IMR-90 (cell line): ENCODE measurements at regions not wholly inside any gene's neighbourhood (a gene's known extent, or its start where the extent isn't known, plus 50 kb on each side); places are given as distances from the start of the nearest gene placed in this dataset.

Source experiments
- ATAC-seq: fragments of 200-7000 bp; cut with Tn5 transposase; 2 replicates; pipeline ENCODE4 v1.9.1; 2020; ENCODE audit warnings: low read depth, mild to moderate bottlenecking, moderate library complexity
- BruUV-seq: library from RNA; stranded (reverse); fragments of 400-500 nt; replicated peaks from 2 replicates; lab custom pipeline; 2021; lab: Mats Ljungman, UMichigan
- CTCF ChIA-PET: fragments of 300-600 bp; formaldehyde crosslinking; extraction: SDS; loops from one replicate; lab custom pipeline; 2021; ENCODE audit warnings: antibody characterized with exemption; lab: Yijun Ruan, JAX
- POLR2A ChIA-PET: fragments of 300-600 bp; sonication (Branson Sonifier 250); formaldehyde crosslinking; loops from one replicate; lab custom pipeline; 2022; ENCODE audit warnings: antibody characterized with exemption; ENCODE audit not compliant: unreplicated experiment; lab: Charles Lee
- DNase-seq: peaks from one replicate; pipeline ENCODE4 v3.0.0; 2013
- H2AFZ ChIP-seq: replicated peaks from 2 replicates; pipeline ENCODE3; 2013; ENCODE audit warnings: low read length, mild to moderate bottlenecking; ENCODE audit not compliant: poor library complexity
- H2AK5ac ChIP-seq: 2 replicates; pipeline ENCODE4 v1.6.1; 2013; ENCODE audit warnings: low read depth, low read length, inconsistent platforms
- H2AK9ac ChIP-seq: replicated peaks from 2 replicates; pipeline ENCODE3; 2013; ENCODE audit warnings: mild to moderate bottlenecking, low read depth, low read length, moderate library complexity; ENCODE audit not compliant: poor library complexity
- H2BK120ac ChIP-seq: 2 replicates; pipeline ENCODE4 v1.6.1; 2013; ENCODE audit warnings: low read depth, low read length, inconsistent platforms
- H2BK15ac ChIP-seq: 3 replicates; pipeline ENCODE4 v1.6.1; 2013; ENCODE audit warnings: low read depth, low read length, inconsistent platforms
- H2BK20ac ChIP-seq: 2 replicates; pipeline ENCODE4 v1.6.1; 2013; ENCODE audit warnings: low read depth, mild to moderate bottlenecking, inconsistent platforms, low read length, moderate library complexity
- H2BK5ac ChIP-seq: 2 replicates; pipeline ENCODE4 v1.6.1; 2013; ENCODE audit warnings: mild to moderate bottlenecking, low read depth, low read length, inconsistent platforms; ENCODE audit not compliant: poor library complexity, severe bottlenecking
- H3K14ac ChIP-seq: replicated peaks from 2 replicates; pipeline ENCODE4 v1.6.1; 2013; ENCODE audit warnings: low read depth, low read length, inconsistent platforms
- H3K18ac ChIP-seq: 2 replicates; pipeline ENCODE4 v1.6.1; 2013; ENCODE audit warnings: low read depth, low read length, control low read depth
- H3K23ac ChIP-seq: 2 replicates; pipeline ENCODE4 v1.6.1; 2013; ENCODE audit warnings: low read depth, low read length, inconsistent platforms
- H3K27ac ChIP-seq: 2 replicates; pipeline ENCODE4 v1.5.1; 2013; ENCODE audit warnings: mild to moderate bottlenecking, control low read depth, low read length; ENCODE audit not compliant: insufficient read depth
- H3K27me3 ChIP-seq: 2 replicates; pipeline ENCODE4 v1.6.1; 2013; ENCODE audit warnings: low read length; ENCODE audit not compliant: control insufficient read depth, insufficient read depth
- H3K36me3 ChIP-seq: 2 replicates; pipeline ENCODE4 v1.6.1; 2013; ENCODE audit warnings: low read length, mixed read lengths; ENCODE audit not compliant: control insufficient read depth, insufficient read depth
- H3K4ac ChIP-seq: 2 replicates; pipeline ENCODE4 v1.6.1; 2013; ENCODE audit warnings: low read depth, low read length, inconsistent platforms
- H3K4me1 ChIP-seq: 2 replicates; pipeline ENCODE4 v1.6.1; 2013; ENCODE audit warnings: low read length, mixed read lengths; ENCODE audit not compliant: control insufficient read depth, insufficient read depth
- H3K4me2 ChIP-seq: 2 replicates; pipeline ENCODE4 v1.6.1; 2013; ENCODE audit warnings: low read depth, mild to moderate bottlenecking, control low read depth, low read length, moderate library complexity
- H3K4me3 ChIP-seq: 2 replicates; pipeline ENCODE4 v1.5.1; 2013; ENCODE audit warnings: low read depth, mild to moderate bottlenecking, control low read depth, low read length, moderate library complexity; ENCODE audit not compliant: insufficient read depth
- H3K56ac ChIP-seq: 2 replicates; pipeline ENCODE4 v1.6.1; 2013; ENCODE audit warnings: low read length, inconsistent platforms; ENCODE audit not compliant: insufficient read depth; ENCODE audit errors: extremely low read depth
- H3K79me1 ChIP-seq, 2 experiments: 2 replicates each; pipeline ENCODE4 v1.6.1; 2013; ENCODE audit warnings: low read length in 2 of 2, inconsistent platforms in 1 of 2, low read depth in 1 of 2
- H3K9ac ChIP-seq: 2 replicates; pipeline ENCODE4 v1.6.1; 2013; ENCODE audit warnings: low read depth, low read length, control low read depth
- H3K9me1 ChIP-seq: 2 replicates; pipeline ENCODE4 v1.6.1; 2013; ENCODE audit warnings: low read length, inconsistent platforms; ENCODE audit not compliant: insufficient read depth
- H3K9me3 ChIP-seq: 2 replicates; pipeline ENCODE4 v1.6.1; 2013; ENCODE audit warnings: low read length; ENCODE audit not compliant: control insufficient read depth, insufficient read depth
- H4K20me1 ChIP-seq: 2 replicates; pipeline ENCODE4 v1.6.1; 2013; ENCODE audit warnings: low read length, inconsistent platforms; ENCODE audit not compliant: insufficient read depth
- H4K5ac ChIP-seq: 2 replicates; pipeline ENCODE4 v1.6.1; 2013; ENCODE audit warnings: mild to moderate bottlenecking, low read depth, low read length, control low read depth
- H4K8ac ChIP-seq, 2 experiments: 2 replicates each; pipeline ENCODE4 v1.6.1; 2013; ENCODE audit warnings: low read depth in 2 of 2, low read length in 2 of 2, control low read depth in 1 of 2, inconsistent platforms in 1 of 2
- H4K91ac ChIP-seq: 2 replicates; pipeline ENCODE4 v1.6.1; 2013; ENCODE audit warnings: low read depth, low read length, inconsistent platforms; ENCODE audit not compliant: insufficient read depth
- FOS ChIP-seq: fragments of 150-350 bp; IDR thresholded peaks from 2 replicates; pipeline ENCODE4 v1.6.1; 2016; ENCODE audit warnings: low read depth, low read length
- MAFK ChIP-seq: IDR thresholded peaks from 2 replicates; pipeline ENCODE4 v1.6.1; 2012; ENCODE audit warnings: low read depth, low read length, improper control_type of control experiment
- MAZ ChIP-seq: IDR thresholded peaks from 2 replicates; pipeline ENCODE4 v1.6.1; 2012; ENCODE audit warnings: low read depth, mild to moderate bottlenecking, low read length, improper control_type of control experiment, moderate library complexity, borderline replicate concordance
- NFE2L2 ChIP-seq: fragments of 150-350 bp; IDR thresholded peaks from 2 replicates; pipeline ENCODE4 v1.6.1; 2016; ENCODE audit warnings: low read depth, mild to moderate bottlenecking, low read length
- SMC3 ChIP-seq: fragments of 150-350 bp; IDR thresholded peaks from 2 replicates; pipeline ENCODE4 v1.6.1; 2016; ENCODE audit warnings: low read depth, mild to moderate bottlenecking, antibody characterized with exemption, low read length, moderate library complexity
- USF2 ChIP-seq: fragments of 150-350 bp; IDR thresholded peaks from 2 replicates; pipeline ENCODE4 v1.6.1; 2017; ENCODE audit warnings: mild to moderate bottlenecking, antibody characterized with exemption, low read length, low read depth
- WGBS, 2 experiments: methylation state at CpG; one replicate each; pipeline versions ENCODE4 v1.1.5 to v1.1.7; 2013; ENCODE audit warnings: missing lambda C conversion rate in 2 of 2; ENCODE audit not compliant: insufficient read length in 1 of 2; ENCODE audit errors: extremely low coverage in 2 of 2; 5-methylcytosine and 5-hydroxymethylcytosine counted together
- dilution Hi-C: fragments of 300-500 bp; cut with HindIII; formaldehyde crosslinking; loops from one replicate; pipeline ENCODE4 v1.14.3; 2018; ENCODE audit warnings: low sequenced_read_pairs; ENCODE audit not compliant: unreplicated experiment
- in situ Hi-C: fragments of 300-500 bp; cut with MboI; formaldehyde crosslinking; loops from 3 replicates; pipeline ENCODE4 v1.14.3; 2019; ENCODE audit warnings: low sequenced_read_pairs, inconsistent platforms, mixed read lengths
- intact Hi-C: fragments of 100-400 bp; cut with micrococcal nuclease; formaldehyde crosslinking; loops from 2 replicates; pipeline ENCODE4 v1.10.0; 2022

GRCh38 chr18:77872166-77872565 is 622.5 kb downstream of the GALR1 start:
- Histone ChIP-seq H2BK20ac (no peak overlapping the region), H3K23ac (no peak overlapping the region), H4K91ac (no peak overlapping the region), H2AK9ac (no peak overlapping the region), H3K27ac (no peak overlapping the region), H3K9me3 (peaks cover 53% of the 10 kb centered on the region), H3K79me1 (no peaks in the 10 kb centered on the region), H3K4me3 (no peak overlapping the region), H3K14ac (no peak overlapping the region), H3K9ac (no peak overlapping the region), H4K5ac (no peak overlapping the region), H3K9me1 (no peaks in the 10 kb centered on the region), H2BK15ac (no peak overlapping the region), H2BK120ac (no peak overlapping the region), H3K4ac (no peak overlapping the region), H3K27me3 (no peaks in the 10 kb centered on the region), H2BK5ac (no peak overlapping the region), H3K56ac (no peak overlapping the region), H4K8ac (no peak overlapping the region), H4K20me1 (no peaks in the 10 kb centered on the region), H3K36me3 (no peaks in the 10 kb centered on the region), H3K18ac (no peak overlapping the region), H3K4me2 (no peak overlapping the region), H2AFZ (no peak overlapping the region), H2AK5ac (no peak overlapping the region), H3K4me1 (no peaks in the 10 kb centered on the region)
- 79% methylated on average over 5 of the region's 8 CpGs; no CpG with 5 or more reads in 1 of the 2 experiments for WGBS, 2 experiments
- CTCF ChIA-PET, result no interaction called here
- dilution Hi-C loops, result no loop called here
- in situ Hi-C loops, result no loop called here
- BruUV-seq, result no TSS peak
- POLR2A ChIA-PET, result no interaction called here
- TF ChIP-seq USF2 (no peak), MAFK (no peak), NFE2L2 (no peak), MAZ (no peak), FOS (no peak), SMC3 (no peak)
- intact Hi-C loops, result no loop called here
- no peak for ATAC-seq
- DNase-seq, result no peak
